IPS DF 4.7 (cell line): ENCODE measurements at regions not wholly inside any gene's neighbourhood (a gene's known extent, or its start where the extent isn't known, plus 50 kb on each side); places are given as distances from the start of the nearest gene placed in this dataset.

Experiments
- DNase-seq: peaks from one replicate; pipeline ENCODE4 v3.0.0-alpha.2; 2013; ENCODE audit warnings: low spot score; ENCODE audit errors: extremely low read depth

DNA sequence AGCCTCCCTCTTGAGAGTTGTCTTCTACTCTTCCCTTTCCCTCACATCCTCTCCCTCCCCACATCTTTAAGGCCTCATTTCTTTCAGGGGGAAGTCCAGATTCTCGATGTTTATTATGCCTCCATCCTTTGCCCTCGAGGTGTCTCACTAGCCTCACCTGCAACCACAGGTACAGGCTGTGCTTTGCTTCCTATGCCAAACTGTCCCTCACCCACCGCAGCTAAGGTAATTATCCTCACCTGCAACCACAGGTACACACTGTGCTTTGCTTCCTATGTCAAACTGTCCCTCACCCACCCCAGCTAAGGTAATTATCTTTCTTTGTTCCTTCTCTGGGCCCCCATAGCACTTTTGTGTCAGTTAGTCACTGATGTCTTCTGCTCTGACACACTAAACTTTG is 328.1 kb upstream of the SNX7 start:
- no peak for DNase-seq

DNA sequence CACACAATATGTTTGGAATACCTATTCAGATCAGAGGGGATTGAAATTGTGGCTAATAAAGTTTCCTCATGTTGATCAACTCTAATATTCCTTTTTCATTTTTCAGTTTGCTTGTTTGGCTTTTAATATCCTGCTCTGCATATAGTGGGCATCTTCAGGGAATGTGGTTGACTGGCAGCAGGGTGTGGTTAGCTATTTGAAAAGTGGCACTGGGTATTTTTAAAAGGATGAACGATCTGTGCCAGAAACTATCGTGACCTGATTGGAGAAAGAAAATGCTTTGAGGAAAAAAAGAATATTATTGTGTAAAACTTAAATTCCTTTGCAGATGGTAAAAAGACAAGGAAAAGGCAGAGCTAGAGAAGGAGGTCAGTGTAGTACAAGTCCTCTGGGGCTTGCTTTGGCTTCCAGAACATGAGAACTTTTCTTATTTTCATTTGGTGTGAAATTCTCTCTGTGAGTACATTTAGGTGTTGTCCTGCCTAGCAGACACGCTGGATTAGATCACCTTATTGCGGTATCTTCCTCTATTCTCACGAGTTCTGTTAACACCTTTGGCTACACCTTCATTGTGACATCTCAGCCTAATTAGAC is 329.7 kb upstream of the SNX7 start:
- DNase-seq, result no peak

DNA sequence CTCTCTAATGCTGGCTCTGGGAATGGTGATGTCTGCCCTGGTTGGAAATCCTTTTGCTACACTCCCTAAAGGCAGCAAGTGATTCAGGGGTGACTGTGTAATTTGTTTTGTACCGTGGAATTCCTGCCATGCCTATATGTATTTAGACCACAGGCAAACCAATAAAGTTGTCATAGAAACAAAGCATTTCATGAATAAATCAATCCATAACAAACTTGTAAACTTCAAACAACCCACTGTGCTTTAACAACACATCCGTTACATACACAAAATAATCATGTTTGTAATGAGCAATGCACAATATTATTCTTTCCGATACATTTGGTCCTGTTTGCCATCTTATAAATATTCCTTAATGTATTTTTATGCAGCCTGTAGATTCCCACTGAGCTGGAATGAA is 330.3 kb upstream of the SNX7 start:
- no peak for DNase-seq

DNA sequence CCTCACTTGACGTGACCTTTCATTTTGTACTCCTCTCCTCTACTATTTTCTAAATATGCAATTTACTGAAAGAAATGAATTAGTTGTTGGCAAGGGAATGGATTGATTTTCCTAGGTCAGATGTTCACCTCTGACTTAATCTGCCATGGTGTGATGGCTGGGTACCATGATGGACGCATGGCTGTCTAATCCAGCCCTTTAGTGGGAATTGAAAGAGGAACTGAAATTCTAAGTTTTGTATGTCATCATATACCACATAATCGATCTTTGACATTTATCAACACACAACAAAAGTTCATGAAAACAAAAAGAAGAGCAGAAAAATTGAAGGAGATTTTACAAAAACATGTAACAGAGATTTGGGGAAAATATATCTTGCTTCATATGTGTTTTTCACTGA is 331.3 kb upstream of the SNX7 start:
- DNase-seq, result no peak

DNA sequence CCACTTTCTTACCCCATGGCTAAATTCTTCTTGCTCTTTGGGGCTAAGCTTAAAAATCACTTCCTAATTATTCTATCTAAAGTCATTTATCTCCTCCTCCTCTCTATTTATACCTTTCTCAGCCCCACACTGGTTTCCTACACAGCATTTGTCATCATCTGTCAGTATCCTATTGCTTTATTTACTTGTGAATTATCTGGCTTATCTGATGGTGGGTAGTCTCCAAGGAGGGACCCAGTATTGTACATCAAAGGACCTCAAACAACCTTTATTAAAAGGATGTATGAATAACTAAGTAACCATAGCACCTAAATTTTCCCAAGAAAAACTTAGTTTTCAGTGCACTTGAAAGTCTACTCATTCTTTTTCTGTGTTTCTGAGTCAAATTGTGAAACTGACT is 332.7 kb upstream of the SNX7 start:
- no peak for DNase-seq

DNA sequence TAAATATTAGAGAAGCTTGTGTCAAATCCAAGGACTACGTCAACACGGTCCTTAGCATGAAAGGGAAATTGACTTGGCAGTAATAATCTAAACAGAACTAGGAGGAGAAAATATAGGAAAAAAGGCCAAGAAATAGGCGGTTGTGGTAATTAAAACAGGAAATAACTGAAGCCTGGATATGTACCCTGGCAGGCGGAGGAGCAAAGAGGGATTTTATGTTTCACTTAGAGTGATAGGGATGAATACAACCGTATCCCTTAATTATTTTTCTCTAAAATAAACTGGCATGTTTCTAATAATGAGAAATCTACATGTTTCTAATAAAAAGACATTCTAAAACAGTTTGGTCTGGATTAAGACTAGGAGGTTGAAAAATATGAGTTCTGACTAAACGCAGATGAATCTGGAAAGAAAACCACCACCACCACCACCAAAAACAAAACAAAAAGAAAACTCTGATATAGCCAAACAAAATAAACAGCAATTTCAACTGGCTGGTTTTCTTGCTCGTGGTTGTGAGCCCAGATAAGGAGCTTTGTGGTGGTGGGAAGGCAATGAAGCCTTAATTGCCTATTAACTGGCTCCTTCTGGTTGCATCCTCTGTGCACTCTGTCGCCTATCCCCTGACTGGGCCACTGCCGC is 334.2 kb upstream of the SNX7 start:
- no peak for DNase-seq

DNA sequence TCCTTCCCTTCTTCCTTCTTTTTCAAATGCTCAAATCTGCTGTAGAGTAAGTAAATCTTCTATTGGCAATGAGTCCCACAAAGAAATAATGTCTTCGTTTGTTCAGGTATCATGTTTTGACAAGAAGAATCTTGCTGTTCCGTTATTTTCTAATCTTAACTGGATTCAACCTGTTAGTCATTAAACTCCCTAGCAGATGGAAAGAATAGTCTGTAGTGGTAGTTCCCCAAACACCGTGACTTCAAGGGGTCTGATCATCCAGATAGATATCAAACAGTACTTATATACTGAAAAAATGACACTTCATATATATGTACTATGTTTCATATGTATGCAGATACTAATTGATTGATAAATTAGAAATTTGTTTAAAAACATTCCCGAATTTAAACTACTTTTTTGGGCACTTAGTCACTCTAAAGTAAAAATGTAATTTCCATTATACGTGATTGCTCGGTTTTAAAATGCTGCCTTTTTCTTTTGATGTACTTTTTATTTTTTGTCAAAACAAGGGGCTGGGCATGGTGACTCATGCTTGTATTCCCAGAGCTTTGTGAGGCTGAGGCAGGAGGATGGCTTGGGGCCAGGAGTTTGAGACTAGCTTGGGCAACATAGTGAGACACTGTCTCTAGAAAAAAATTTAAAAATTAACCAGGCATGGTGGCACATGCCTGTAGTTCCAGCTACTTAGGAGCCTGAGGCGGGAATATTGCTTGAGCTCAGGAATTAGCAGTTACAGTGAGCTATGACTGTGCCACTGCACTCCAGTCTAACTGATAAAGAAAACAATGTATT is 335.7 kb upstream of the SNX7 start:
- DNase-seq, result no peak

DNA sequence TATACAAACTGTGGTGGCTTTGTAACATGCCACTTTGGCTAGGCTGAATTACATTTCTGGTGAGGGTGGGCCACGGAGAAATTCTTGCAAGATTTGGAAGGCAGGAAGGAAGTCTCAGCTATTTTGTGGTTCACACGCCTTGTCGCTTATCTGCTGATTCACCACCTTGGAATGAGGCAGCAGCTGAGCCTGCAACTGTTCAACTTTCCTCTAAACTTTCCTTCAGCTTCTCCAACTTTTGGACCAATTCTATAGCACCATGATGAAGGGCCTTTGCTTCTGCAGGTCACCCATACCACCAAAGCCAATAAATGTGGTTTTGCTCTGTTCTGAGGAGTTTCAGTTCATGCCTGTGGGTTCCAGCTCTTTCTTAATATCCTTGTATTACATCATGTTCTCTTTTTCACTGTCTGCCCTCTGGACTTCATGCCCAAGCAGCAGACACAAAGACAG is 337.6 kb upstream of the SNX7 start:
- DNase-seq, result peak; percentile 19

DNA sequence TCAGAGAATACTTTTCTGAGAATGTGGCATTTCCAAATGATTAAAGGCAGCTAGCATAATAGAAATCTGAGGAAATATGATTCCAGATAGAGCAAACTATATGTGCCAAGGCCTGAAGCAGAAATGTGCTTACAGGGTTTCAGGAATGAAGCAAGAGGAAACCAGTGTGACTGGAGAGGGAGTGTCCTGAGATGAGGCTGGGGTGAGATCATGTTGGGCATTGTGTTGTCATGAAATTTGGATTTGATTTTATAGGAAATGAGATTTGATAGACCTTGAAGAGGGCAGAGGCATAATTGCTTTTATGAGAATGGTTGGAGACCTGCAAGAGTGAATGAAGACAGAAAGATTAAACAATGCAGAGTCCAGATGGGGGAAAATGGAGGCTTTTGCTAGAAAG is 338.1 kb upstream of the SNX7 start:
- DNase-seq, result no peak

DNA sequence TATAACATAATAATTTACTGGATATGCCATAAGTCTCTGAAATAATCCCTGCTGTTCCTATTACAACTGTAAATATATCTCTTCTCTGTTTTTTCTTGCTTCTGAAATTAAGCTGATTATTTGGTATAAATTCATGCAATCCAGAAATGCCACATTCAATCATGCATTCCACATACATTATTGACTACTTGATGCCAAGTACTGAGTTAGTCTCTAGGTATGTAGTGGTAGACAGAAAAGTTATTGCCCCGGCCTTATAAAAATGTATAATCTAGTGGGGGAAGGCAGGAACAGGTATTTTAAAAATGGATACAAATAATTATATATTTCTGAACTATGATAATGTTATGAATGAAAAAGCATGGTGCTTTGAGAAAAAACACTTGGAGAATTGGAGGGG is 338.6 kb upstream of the SNX7 start:
- no peak for DNase-seq

DNA sequence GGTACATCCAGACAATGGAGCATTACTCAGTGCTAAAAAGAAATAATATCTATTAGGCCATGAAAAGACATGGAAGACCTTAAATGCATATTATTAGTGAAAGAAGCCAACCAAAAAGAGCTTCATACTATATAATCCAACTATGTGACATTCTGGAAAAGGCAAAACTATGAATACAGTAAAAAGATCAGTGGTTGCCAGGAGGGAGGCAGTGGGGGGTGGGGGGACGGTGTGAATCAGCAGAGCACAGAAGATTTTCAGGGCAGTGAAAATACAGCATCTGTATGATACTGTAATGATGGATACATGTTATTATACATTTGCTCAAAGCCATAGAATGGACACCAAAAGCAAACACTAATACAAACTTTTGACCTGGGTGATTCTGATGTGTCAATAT is 339.4 kb upstream of the SNX7 start:
- DNase-seq, result no peak

DNA sequence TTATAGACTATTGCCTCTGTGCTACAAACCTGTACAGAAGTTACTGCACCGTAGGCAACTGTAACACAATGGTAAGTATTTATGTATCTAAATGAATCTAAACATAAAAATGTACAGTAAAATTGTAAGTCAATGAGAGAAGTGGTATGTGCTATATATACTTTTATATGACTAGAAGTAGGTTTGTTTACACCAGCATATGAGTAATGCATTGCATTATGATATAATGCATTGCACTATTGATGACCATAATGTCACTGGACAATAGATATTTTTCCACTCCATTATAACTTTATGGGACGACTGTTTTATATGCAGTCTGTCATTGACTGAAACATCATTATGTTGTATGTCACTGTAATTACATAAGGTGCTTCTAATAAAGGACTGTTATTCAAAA is 340.3 kb upstream of the SNX7 start:
- DNase-seq, result no peak

DNA sequence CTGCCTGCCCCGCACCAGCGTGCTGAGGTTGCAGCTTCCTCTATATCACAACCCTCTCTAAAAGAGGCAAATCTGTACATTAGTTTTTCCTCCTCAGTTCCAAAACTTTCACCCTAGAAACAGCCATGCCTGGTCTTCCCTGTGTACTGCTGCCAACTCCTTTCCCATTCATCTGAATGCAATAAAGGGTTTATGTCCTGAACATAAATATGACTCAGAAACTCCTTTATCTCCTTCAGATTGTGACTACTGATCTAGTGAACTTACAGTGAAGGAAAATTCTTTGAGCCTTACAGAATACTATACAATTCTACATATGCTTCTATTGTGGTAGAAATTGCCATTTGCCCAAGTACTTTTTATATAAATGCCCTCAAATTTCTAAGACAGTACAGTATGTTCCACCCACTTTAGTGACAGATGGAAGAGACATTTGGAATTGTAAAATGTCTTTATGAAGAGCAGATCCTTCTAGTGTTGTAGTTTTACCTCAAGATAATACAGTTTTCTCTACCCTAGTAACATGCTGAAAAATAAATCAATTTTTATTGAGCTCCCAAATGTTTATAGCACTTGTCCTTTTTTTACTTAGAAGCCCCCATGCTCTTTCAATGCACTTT is 345.1 kb upstream of the SNX7 start:
- no peak for DNase-seq

DNA sequence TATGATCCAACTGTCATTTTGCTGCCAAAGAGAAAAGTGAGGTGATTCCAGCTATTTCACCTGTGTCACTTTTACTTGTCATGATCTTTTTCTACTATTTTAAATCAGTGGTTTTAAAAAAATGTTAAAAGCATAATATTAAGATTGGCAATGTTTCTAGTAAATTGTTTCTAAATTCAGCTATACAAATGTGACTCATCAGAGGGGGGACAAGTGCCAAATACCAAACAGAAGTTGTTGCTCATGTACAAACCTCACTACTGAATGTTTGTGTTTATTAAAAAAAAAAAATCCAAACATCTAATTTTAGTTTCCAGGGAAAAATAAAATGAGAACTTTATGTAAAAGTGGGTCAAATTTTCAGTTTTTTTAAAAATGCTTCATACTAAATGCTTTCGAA is 346.2 kb upstream of the SNX7 start:
- no peak for DNase-seq

DNA sequence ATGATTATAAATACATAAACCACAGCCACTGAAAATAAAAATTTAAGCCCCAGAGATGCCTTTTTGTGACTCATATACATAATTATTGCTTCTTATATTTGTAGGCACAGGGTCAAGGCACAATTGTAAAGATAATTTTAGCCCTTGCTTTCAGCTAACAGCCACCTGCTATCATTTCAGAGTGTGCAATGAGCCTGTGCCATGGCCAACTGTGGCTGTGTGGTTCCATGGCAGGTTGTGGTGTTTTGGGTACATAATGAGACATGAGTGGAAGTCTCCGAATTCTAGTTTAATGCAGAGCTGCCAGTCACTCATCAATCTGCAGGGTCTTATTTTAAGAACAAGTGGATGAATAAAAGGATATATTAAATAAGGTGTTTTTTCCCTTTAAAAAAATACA is 346.9 kb upstream of the SNX7 start:
- no peak for DNase-seq

DNA sequence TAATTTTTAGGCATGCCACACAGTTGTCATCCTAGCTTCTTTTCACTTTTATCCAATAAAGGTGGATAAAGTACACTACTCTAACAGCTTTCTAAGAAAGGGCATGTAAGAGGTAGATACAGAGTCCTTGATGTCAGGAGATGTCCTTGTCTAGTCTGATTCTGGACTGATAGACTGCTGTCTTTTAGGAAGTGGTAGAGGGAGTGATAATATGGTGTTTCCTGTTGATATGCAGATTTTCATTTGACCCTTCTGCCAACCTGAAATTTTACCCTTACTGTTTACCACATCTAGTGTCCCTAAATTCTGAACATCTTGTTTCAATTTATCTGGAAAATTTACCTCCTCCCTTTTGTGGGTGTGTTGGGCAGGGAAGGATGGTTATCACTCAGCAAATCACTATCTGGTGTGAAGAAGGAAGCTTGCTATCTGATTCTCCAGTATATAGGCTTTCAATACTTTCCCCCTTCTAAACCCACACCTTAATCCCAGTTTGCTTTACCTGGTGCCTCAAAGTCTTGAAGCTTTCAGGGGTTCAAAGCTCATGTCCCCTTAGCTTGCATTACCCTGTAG is 354.9 kb upstream of the SNX7 start:
- DNase-seq, result no peak

DNA sequence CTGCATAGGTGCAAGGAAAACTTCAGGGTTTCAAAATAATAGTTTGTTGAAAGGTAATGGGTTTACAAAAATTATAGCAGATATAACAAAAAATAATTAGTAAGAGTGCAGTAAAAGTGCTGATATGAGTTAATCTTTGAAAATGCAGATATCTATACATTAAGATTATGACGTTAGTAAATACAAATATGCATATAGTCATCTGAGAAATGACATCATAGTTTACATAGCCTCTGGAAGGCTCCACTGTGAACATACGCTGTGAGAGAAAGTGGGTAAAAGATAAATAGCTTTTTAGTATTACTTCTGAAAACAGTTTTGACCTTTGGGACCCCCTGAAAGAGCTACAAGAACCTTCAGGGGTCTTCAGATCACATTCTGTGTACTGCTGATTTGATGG is 356.2 kb upstream of the SNX7 start:
- no peak for DNase-seq

DNA sequence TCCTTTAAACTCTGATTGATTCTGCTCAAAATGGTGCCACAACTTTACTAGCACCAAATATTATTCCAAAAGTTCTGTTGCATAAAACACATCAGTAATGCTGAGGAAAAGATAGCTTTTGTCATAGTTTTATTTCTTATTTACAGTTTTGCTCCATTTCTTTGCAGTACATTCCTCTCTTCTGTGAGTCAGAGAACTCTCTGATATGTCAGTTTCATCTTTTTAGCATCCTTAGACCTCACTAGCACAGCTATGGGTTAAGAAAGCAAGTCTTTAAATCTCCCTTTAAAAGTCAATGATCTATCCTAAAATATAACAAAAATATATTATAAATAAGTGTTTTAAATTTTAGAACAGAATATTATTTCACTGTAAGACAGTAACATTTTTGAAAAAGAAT is 356.6 kb upstream of the SNX7 start:
- DNase-seq, result no peak

DNA sequence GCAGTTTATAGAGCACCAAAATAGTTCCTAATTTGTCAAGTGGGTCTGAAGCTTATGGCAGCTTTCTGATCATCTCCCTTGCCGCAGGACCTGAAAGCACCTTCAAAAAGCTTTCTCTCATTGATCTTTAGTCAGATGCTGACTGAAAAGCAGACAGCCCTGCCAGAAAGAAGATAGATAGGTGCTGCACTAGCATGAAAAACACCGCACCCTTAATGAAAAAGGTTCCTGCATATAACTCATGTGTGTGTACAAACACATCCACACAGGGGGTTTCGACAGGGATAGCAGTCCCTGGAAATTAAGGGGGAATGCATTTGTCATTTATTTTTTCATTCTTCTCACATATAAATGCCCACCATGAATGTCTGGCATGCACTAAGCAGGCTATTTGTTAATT is 361.7 kb upstream of the SNX7 start:
- DNase-seq, result no peak

DNA sequence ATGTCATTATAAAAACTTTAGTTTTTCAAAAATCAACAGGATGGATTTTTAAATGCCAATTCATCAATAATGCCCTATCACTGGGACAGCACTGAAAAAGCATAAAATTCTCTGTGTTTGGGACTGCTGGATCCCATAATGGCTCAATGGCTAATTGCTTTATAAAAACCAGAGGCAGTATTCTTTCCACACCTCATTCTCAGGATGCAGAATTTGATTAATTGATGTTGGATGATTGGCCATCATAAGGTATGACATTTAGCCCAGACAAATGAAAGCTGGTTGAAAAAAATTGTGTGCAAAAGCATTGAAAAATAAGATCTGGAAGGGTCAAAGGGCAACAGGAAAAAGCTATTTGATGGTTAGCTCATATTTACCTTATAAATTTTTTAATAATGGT is 362.2 kb upstream of the SNX7 start:
- no peak for DNase-seq

DNA sequence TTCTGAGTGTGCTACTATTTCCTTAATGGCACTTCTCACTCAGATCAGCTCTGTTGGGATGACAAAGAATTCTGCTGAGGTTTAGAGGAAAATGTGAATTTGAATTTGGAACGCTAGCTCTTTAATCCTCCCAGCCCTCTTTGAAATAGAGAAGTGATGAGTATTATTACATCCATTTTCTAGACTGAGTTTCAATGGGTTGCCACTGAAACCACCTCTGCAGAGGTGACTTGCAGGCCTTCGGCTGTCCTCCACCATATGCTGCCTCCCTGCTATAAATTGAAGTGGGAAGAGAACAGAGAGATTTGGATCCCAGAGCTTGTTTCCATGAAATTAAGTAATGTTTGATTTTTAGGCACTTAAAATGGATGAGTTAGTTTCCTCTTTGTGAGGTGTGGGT is 363.2 kb upstream of the SNX7 start:
- no peak for DNase-seq

DNA sequence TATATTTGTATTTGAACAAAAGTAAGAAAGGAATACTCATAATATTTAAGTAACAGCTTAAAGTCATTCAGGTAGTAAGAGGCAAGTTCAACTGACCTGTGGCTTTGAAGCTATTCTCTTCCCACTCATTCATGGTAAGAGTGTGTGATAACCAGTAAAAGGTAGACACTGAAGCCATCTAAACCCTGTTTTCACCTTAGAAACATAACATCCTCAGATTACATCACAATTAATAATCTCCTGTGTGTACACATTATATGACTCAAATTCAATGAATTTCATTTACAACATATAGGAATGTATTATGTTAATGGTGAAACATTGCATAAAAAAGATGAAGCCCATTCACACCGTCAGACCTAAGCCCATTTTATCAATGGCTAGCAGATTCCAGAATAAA is 364.8 kb upstream of the SNX7 start:
- DNase-seq, result no peak
